HG03442 (cell line): ENCODE measurements at regions not wholly inside any gene's neighbourhood (a gene's known extent, or its start where the extent isn't known, plus 50 kb on each side); places are given as distances from the start of the nearest gene placed in this dataset.
"Not testable (repeated sequence)": the region's sequence is repeated elsewhere in the genome, so short reads cannot be mapped to it uniquely, and the experiment has no call there.

Source experiments
- ATAC-seq: cut with Tn5 transposase; IDR thresholded peaks from one replicate; pipeline ENCODE4 v1.9.1; 2021; ENCODE audit warnings: mild to moderate bottlenecking, moderate library complexity; ENCODE audit not compliant: unreplicated experiment

GRCh38 chr20:22529150-22530019 is 55.0 kb downstream of the FOXA2 start:
- ATAC-seq: no peak

- ATAC-seq: no peak
These were observed 57.8 kb downstream of the FOXA2 start for GRCh38 chr20:22526512-22527012.

- no peak for ATAC-seq
These were observed 58.6 kb downstream of the FOXA2 start for GRCh38 chr20:22525821-22526220.

- no peak for ATAC-seq
These were observed 59.1 kb downstream of the FOXA2 start for GRCh38 chr20:22525069-22525820.

- ATAC-seq: no peak
These were observed 59.9 kb downstream of the FOXA2 start for GRCh38 chr20:22524393-22525015.

- no peak for ATAC-seq
These were observed 60.6 kb downstream of the FOXA2 start for GRCh38 chr20:22523499-22524392.

- ATAC-seq: no peak
These were observed 61.3 kb downstream of the FOXA2 start for GRCh38 chr20:22523128-22523498.

- no peak for ATAC-seq
These were observed 61.7 kb downstream of the FOXA2 start for GRCh38 chr20:22522701-22523100.

- ATAC-seq: not testable (repeated sequence)
These were observed 62.4 kb downstream of the FOXA2 start for GRCh38 chr20:22521940-22522339.

GRCh38 chr20:22520381-22520780 is 64.0 kb downstream of the FOXA2 start:
- ATAC-seq: no peak

- ATAC-seq: no peak
These were observed 69.1 kb downstream of the FOXA2 start for GRCh38 chr20:22515264-22515663.

- ATAC-seq: no peak
These were observed 70.8 kb downstream of the FOXA2 start for GRCh38 chr20:22513574-22513973.

- no peak for ATAC-seq
These were observed 71.4 kb downstream of the FOXA2 start for GRCh38 chr20:22512911-22513489.

GRCh38 chr20:22511943-22512910 is 72.1 kb downstream of the FOXA2 start:
- no peak for ATAC-seq

- no peak for ATAC-seq
These were observed 74.6 kb downstream of the FOXA2 start for GRCh38 chr20:22509843-22510147.

GRCh38 chr20:22509090-22509842 is 75.1 kb downstream of the FOXA2 start:
- ATAC-seq: no peak

GRCh38 chr20:22508426-22508825 is 75.9 kb downstream of the FOXA2 start:
- ATAC-seq: no peak

- no peak for ATAC-seq
These were observed 77.0 kb downstream of the FOXA2 start for GRCh38 chr20:22507240-22507961.
